Spleen (tissue), 7 donors: ENCODE measurements at regions not wholly inside any gene's neighbourhood (a gene's known extent, or its start where the extent isn't known, plus 50 kb on each side); places are given as distances from the start of the nearest gene placed in this dataset.

Experiments used
- CTCF ChIP-seq, 11 experiments: fragments of 200-600 bp in 7 of 11; fragments of 450-650 bp in 4 of 11; sonication (generic) in 4 of 11; IDR thresholded peaks in 8 of 11; conservative IDR thresholded peaks in 3 of 11; 1 replicate in 7 of 11; 2 replicates in 4 of 11; pipeline versions ENCODE4 v1.4.0 to v1.8.0; 2016 to 2021; ENCODE audit warnings: antibody characterized with exemption in 11 of 11, inconsistent platforms in 4 of 11, mild to moderate bottlenecking in 1 of 11
- POLR2A ChIP-seq, 3 donors: fragments of 450-650 bp; IDR thresholded peaks; one replicate each; pipeline ENCODE4 v1.5.1; 2017; ENCODE audit warnings: antibody characterized with exemption in 3 of 3, mild to moderate bottlenecking in 1 of 3
- donor health status: DM: no; HTN: no; CAD: no; lungs with moderate emphysema.
- donor health status: DM: no; HTN: no; CAD: no.
- donor health status: DM: no; HTN: no; CAD: no.

- TF ChIP-seq POLR2A (IDR thresholded peaks at IDR 0.05) (no peak), CTCF (IDR thresholded peaks at IDR 0.05 in 8 of 11, conservative IDR thresholded peaks at IDR 0.05 in 3 of 11) (no peak)
Measured at GRCh38 chr11:31879681-31880080, 68.6 kb upstream of the PAX6 start.
